HepG2 (cell line): ENCODE measurements at regions not wholly inside any gene's neighbourhood (a gene's known extent, or its start where the extent isn't known, plus 50 kb on each side); places are given as distances from the start of the nearest gene placed in this dataset.
A peak's percentile ranks its signal among the peaks of the same experiment; 100 is the strongest.

Source experiments
- ARID3A ChIP-seq: IDR thresholded peaks from 2 replicates; pipeline ENCODE4 v1.6.1; 2012; ENCODE audit warnings: low read depth, low read length, improper control_type of control experiment
- ATAD3A ChIP-seq: sonication (generic); formaldehyde crosslinking; IDR thresholded peaks from 2 replicates; pipeline ENCODE4 v1.4.0; 2020; ENCODE audit warnings: missing genetic modification reagents
- ATF3 ChIP-seq: sonication (generic); formaldehyde crosslinking; IDR thresholded peaks from 2 replicates; pipeline ENCODE4 v1.4.0; 2020; ENCODE audit warnings: missing genetic modification reagents
- CREB1 ChIP-seq, 2 experiments: fragments of 450-650 bp in 1 of 2; IDR thresholded peaks; 2 replicates each; pipeline ENCODE4 v1.6.1; 2016 to 2017; ENCODE audit warnings: control low read depth in 1 of 2, mild to moderate bottlenecking in 1 of 2, missing compliant biosample characterization in 1 of 2, missing genetic modification characterization in 1 of 2
- FOXA3 ChIP-seq: IDR thresholded peaks from 2 replicates; pipeline ENCODE4 v1.6.1; 2016; ENCODE audit warnings: missing genetic modification reagents, missing compliant biosample characterization
- GFI1 ChIP-seq: sonication (generic); formaldehyde crosslinking; IDR thresholded peaks from 2 replicates; pipeline ENCODE4 v1.5.0; 2020; ENCODE audit warnings: missing genetic modification reagents, mild to moderate bottlenecking, borderline replicate concordance
- MIXL1 ChIP-seq: IDR thresholded peaks from 2 replicates; pipeline ENCODE4 v1.6.1; 2016
- NAIF1 ChIP-seq: sonication (generic); formaldehyde crosslinking; IDR thresholded peaks from 2 replicates; pipeline ENCODE4 v1.5.0; 2020; ENCODE audit warnings: mild to moderate bottlenecking, missing genetic modification reagents, borderline replicate concordance
- UBTF ChIP-seq: sonication (generic); formaldehyde crosslinking; IDR thresholded peaks from 2 replicates; pipeline ENCODE4 v1.4.0; 2020; ENCODE audit warnings: mild to moderate bottlenecking, missing genetic modification reagents
- XBP1 ChIP-seq: sonication (generic); formaldehyde crosslinking; IDR thresholded peaks from 2 replicates; pipeline ENCODE4 v1.5.0; 2020; ENCODE audit warnings: missing genetic modification reagents
- ZBTB26 ChIP-seq: IDR thresholded peaks from 2 replicates; pipeline ENCODE4 v1.6.1; 2016; ENCODE audit warnings: missing compliant biosample characterization, missing genetic modification reagents, borderline replicate concordance
- ZFP62 ChIP-seq: sonication (generic); formaldehyde crosslinking; IDR thresholded peaks from 2 replicates; pipeline ENCODE4 v1.4.0; 2020; ENCODE audit warnings: missing genetic modification reagents
- ZNF546 ChIP-seq: sonication (generic); formaldehyde crosslinking; conservative IDR thresholded peaks from 2 replicates; pipeline ENCODE4 v1.8.1; 2023; ENCODE audit warnings: mild to moderate bottlenecking, missing genetic modification reagents
- ZNF761 ChIP-seq: sonication (generic); formaldehyde crosslinking; conservative IDR thresholded peaks from 2 replicates; pipeline ENCODE4 v1.4.0; 2020; ENCODE audit warnings: mild to moderate bottlenecking, missing genetic modification reagents
- TF ChIP-seq, protein P1 (sequence below): sonication (generic); formaldehyde crosslinking; IDR thresholded peaks from 2 replicates; pipeline ENCODE4 v1.4.0; 2020; ENCODE audit warnings: mild to moderate bottlenecking, missing genetic modification reagents, borderline replicate concordance
- TF ChIP-seq, protein P2 (sequence below): IDR thresholded peaks from 2 replicates; pipeline ENCODE4 v1.4.0; 2020; ENCODE audit warnings: mild to moderate bottlenecking, missing genetic modification reagents
- TF ChIP-seq, protein P3 (sequence below): sonication (generic); formaldehyde crosslinking; IDR thresholded peaks from 2 replicates; pipeline ENCODE4 v1.5.0; 2020; ENCODE audit warnings: mild to moderate bottlenecking, missing genetic modification reagents

- 0 out of 2 replicates have a peak, but pooled peaks have one; percentile 21 for TF ChIP-seq GFI1 (CRISPR knock-in tag)
- TF ChIP-seq ATF3 (CRISPR knock-in tag), result no peak
- peak; percentile 97 for TF ChIP-seq ZBTB26 (CRISPR knock-in tag)
- no peak for TF ChIP-seq ZNF546
- no peak for TF ChIP-seq NAIF1 (CRISPR knock-in tag)
- TF ChIP-seq ZFP62 (CRISPR knock-in tag), result no peak
- TF ChIP-seq UBTF, result no peak
- 0 out of 2 replicates have a peak, but pooled peaks have one; percentile 18 for TF ChIP-seq FOXA3 (CRISPR knock-in tag)
- TF ChIP-seq XBP1 (CRISPR knock-in tag), result no peak
- TF ChIP-seq, protein P1, sequence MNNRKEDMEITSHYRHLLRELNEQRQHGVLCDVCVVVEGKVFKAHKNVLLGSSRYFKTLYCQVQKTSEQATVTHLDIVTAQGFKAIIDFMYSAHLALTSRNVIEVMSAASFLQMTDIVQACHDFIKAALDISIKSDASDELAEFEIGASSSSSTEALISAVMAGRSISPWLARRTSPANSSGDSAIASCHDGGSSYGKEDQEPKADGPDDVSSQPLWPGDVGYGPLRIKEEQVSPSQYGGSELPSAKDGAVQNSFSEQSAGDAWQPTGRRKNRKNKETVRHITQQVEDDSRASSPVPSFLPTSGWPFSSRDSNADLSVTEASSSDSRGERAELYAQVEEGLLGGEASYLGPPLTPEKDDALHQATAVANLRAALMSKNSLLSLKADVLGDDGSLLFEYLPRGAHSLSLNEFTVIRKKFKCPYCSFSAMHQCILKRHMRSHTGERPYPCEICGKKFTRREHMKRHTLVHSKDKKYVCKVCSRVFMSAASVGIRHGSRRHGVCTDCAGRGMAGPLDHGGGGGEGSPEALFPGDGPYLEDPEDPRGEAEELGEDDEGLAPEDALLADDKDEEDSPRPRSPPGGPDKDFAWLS (CRISPR knock-in tag), result no peak
- TF ChIP-seq MIXL1 (CRISPR knock-in tag), result no peak
- TF ChIP-seq, protein P2, sequence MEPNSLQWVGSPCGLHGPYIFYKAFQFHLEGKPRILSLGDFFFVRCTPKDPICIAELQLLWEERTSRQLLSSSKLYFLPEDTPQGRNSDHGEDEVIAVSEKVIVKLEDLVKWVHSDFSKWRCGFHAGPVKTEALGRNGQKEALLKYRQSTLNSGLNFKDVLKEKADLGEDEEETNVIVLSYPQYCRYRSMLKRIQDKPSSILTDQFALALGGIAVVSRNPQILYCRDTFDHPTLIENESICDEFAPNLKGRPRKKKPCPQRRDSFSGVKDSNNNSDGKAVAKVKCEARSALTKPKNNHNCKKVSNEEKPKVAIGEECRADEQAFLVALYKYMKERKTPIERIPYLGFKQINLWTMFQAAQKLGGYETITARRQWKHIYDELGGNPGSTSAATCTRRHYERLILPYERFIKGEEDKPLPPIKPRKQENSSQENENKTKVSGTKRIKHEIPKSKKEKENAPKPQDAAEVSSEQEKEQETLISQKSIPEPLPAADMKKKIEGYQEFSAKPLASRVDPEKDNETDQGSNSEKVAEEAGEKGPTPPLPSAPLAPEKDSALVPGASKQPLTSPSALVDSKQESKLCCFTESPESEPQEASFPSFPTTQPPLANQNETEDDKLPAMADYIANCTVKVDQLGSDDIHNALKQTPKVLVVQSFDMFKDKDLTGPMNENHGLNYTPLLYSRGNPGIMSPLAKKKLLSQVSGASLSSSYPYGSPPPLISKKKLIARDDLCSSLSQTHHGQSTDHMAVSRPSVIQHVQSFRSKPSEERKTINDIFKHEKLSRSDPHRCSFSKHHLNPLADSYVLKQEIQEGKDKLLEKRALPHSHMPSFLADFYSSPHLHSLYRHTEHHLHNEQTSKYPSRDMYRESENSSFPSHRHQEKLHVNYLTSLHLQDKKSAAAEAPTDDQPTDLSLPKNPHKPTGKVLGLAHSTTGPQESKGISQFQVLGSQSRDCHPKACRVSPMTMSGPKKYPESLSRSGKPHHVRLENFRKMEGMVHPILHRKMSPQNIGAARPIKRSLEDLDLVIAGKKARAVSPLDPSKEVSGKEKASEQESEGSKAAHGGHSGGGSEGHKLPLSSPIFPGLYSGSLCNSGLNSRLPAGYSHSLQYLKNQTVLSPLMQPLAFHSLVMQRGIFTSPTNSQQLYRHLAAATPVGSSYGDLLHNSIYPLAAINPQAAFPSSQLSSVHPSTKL (CRISPR knock-in tag), result peak; percentile 41
- TF ChIP-seq ARID3A, result no peak
- TF ChIP-seq, protein P3, sequence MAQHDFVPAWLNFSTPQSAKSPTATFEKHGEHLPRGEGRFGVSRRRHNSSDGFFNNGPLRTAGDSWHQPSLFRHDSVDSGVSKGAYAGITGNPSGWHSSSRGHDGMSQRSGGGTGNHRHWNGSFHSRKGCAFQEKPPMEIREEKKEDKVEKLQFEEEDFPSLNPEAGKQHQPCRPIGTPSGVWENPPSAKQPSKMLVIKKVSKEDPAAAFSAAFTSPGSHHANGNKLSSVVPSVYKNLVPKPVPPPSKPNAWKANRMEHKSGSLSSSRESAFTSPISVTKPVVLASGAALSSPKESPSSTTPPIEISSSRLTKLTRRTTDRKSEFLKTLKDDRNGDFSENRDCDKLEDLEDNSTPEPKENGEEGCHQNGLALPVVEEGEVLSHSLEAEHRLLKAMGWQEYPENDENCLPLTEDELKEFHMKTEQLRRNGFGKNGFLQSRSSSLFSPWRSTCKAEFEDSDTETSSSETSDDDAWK (CRISPR knock-in tag), result no peak
- TF ChIP-seq ATAD3A (CRISPR knock-in tag), result no peak
- 0 out of 2 replicates have a peak, but pooled peaks have one; percentile 3 for TF ChIP-seq CREB1 (IDR thresholded peaks at IDR 0.05)
- no peak for TF ChIP-seq CREB1 (CRISPR knock-in tag; IDR thresholded peaks at IDR 0.05)
- no peak for TF ChIP-seq ZNF761 (CRISPR knock-in tag)
Observed at GRCh38 chrX:123084797-123085196, 99.3 kb upstream of the GRIA3 start (continued).
